H7 (cell line): ENCODE measurements at regions not wholly inside any gene's neighbourhood (a gene's known extent, or its start where the extent isn't known, plus 50 kb on each side); places are given as distances from the start of the nearest gene placed in this dataset.
A peak's percentile ranks its signal among the peaks of the same experiment; 100 is the strongest.
"Not testable (repeated sequence)": the region's sequence is repeated elsewhere in the genome, so short reads cannot be mapped to it uniquely, and the experiment has no call there.

Experiments
- DNase-seq: peaks from one replicate; pipeline ENCODE4 v3.0.0; 2012
- H3K27me3 ChIP-seq: 2 replicates; pipeline ENCODE4 v1.6.0; 2011; ENCODE audit warnings: mild to moderate bottlenecking, low read length; ENCODE audit not compliant: control insufficient read depth, insufficient read depth
- H3K36me3 ChIP-seq: replicated peaks from 2 replicates; pipeline ENCODE4 v1.5.1; 2011; ENCODE audit warnings: low read length; ENCODE audit not compliant: control insufficient read depth, insufficient read depth
- H3K4me3 ChIP-seq: 2 replicates; pipeline ENCODE4 v1.5.1; 2011; ENCODE audit warnings: low read depth, mild to moderate bottlenecking, control low read depth, low read length, moderate library complexity; ENCODE audit not compliant: insufficient read depth

DNA sequence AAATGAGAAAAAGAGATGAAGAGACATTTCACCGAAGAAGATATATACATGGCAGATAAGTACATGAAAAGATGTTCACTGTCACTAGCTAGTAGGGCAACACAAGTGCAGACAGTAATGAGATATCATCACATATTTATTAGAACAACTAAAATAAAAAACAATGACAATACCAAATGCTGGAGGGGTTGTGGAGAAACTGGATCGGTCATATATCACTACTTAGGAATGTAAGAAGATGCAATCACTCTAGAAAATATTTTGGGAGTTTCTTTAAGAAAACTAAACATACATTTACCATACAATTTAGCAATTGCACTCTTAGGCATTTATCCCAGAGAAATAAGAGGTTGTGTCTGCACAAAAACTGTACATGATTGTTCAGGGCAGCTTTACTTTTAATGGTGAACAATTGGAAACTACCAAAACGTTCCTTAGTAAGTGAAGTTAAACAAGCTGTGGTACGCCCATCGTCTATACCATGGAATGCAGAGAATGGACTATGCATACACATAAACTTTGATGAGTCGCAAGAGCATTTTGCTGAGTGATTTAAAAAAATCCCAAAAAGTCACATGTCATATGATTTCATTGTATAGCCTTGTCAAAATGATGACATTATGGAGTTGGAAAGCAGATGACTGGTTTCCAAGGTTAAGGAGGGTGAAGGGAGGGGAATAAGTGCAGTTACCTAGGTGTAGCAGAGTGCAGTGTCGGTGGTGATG is 149.0 kb upstream of the UBE3A start:
- DNase-seq, result no peak
- Histone ChIP-seq H3K27me3 (no peaks in the 10 kb centered on the region), H3K36me3 (no peaks in the 10 kb centered on the region), H3K4me3 (no peak overlapping the region)

DNA sequence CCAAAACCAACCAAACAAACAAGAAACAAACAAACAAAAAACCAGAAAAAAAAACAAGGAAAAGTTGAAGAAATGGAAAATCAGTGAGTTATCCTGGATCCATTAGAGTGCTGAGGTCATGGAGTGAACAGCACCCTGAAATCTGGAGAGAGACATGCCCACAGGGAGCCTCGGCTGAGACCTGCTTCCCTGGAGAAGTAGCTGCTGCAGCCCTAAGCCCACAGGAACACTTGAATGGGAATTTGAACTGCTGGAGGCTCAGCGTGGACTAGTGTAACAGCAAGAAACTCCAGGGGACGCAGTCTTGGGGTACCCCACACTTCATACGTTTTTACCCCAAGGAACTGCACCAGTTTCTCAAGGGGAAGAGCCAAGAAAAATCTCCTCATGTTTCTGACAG is 144.1 kb upstream of the UBE3A start:
- no peak for DNase-seq
- H3K27me3 ChIP-seq, result no peaks in the 10 kb centered on the region
- no peaks in the 10 kb centered on the region for H3K36me3 ChIP-seq
- no peak overlapping the region for H3K4me3 ChIP-seq

DNA sequence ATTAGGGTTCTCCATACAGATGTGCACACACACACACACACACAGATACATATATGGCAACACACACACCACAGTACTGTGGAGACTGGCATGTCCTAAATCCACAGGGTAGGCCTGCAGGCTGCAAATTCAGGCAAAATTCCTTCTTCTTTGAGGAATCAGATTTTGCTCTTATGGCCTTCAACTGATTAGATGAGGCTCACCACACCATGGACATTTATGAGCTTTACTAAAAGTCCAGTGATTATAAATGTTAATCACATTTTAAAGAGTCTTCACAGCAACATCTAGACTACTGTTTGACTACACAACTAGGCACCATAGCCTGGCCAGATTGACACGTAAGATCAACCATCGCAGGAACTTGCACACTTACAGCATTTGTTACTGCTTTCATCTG is 140.3 kb upstream of the UBE3A start:
- no peak for DNase-seq
- no peaks in the 10 kb centered on the region for H3K27me3 ChIP-seq
- no peaks in the 10 kb centered on the region for H3K36me3 ChIP-seq
- H3K4me3 ChIP-seq, result no peak overlapping the region

DNA sequence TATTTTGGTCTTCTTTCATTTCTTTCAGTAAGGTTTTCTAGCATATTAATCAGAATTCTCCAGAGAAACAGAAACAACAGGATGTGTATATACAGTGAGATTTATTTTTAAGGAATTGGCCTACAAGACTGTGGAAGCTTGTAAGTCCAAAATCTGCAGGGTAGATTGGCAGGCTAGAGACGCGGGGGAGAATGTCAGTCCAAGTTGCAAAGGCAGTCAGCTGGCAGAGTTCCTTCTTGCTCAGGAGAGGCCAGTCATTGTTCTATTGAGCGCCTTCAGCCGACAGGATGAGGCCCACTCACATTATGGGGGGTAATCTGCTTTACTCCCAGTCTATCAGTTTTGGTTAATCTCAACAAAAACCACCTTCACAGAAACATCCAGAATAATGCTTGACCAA is 133.4 kb upstream of the UBE3A start:
- DNase-seq, result no peak
- no peaks in the 10 kb centered on the region for H3K36me3 ChIP-seq
- no peaks in the 10 kb centered on the region for H3K27me3 ChIP-seq
- no peak overlapping the region for H3K4me3 ChIP-seq

- no peak overlapping the region for H3K4me3 ChIP-seq
- no peaks in the 10 kb centered on the region for H3K27me3 ChIP-seq
- DNase-seq, result no peak
- no peaks in the 10 kb centered on the region for H3K36me3 ChIP-seq
Measured at GRCh38 chr15:25568751-25569150, 129.9 kb upstream of the UBE3A start.

DNA sequence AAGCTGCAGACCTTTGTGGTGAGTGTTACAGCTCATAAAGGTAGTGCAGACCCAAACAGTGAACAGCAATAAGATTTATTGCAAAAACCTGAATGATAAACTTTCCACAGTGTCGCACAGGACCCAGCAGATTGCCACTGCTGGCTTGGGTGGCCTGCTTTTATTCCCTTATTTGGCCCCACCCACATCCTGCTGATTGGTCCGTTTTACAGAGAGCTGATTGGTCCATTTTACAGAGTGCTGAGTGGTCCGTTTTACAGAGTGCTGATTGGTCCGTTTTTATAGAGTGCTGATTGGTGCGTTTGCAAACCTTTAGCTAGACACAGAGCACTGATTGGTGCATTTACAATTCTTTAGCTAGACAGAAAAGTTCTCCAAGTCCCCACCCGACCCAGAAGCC is 127.7 kb upstream of the UBE3A start:
- not testable (repeated sequence) for H3K36me3 ChIP-seq, DNase-seq, H3K4me3 ChIP-seq, H3K27me3 ChIP-seq

DNA sequence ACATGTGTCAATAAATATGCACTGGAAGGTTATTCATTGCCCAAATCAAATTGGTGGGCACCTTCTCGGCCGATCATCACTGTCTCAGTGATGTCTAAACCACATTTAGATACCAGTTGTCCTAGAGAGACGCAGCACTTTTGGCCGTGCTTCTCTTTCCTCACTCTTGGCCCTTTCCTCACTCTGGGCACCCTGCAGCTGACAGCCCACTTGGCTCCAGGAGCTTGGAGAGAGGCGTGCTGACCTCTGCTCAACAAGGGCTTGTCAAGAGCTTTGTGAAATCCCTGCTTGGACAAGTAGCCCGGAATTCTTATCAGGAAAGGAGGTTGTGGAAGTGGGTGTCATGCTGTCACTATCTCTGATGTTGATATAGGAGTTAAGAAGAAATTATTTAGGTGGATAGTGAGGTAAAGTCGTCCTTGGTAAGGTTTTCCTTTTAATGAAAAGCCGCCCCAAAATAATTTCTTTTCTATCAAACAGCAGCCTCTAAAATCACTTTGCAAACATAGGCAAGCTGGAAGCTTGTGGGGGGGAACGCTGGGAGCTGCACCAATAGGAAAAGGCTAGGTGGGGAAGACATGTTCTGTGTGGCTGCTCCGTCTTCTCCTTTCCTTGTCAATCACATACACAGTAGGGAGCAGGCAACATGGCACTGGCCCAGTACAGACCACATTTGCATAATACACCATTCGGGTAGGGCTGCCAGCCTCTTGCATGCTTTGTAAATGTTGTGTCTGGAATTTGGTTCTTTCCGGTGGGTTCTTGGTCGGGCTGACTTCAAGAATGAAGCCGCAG is 126.8 kb upstream of the UBE3A start:
- no peaks in the 10 kb centered on the region for H3K27me3 ChIP-seq
- H3K4me3 ChIP-seq, result no peak overlapping the region
- H3K36me3 ChIP-seq, result no peaks in the 10 kb centered on the region
- DNase-seq, result no peak

DNA sequence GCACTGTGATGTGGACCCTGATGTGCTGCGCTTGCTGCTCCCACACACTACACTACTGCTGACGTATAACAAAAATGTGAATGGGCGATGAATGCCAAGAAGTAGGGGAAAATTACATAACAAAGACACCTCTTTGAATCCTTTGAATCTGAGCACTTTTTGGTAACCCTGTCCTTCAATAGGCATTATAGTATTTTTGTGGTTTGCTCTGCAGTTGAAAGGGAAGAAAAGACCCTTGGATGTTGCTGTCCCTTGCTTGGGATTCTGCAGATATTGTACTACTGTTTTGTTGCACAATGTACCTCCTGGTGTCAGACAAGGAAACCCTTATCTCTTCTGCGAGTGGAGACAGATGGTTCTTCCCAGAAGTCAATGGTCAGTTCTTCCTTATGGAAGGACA is 124.8 kb upstream of the UBE3A start:
- no peaks in the 10 kb centered on the region for H3K27me3 ChIP-seq
- H3K4me3 ChIP-seq, result no peak overlapping the region
- no peaks in the 10 kb centered on the region for H3K36me3 ChIP-seq
- no peak for DNase-seq

GRCh38 chr15:25557926-25558325 is 119.1 kb upstream of the UBE3A start:
- Histone ChIP-seq H3K4me3 (no peak overlapping the region), H3K36me3 (no peaks in the 10 kb centered on the region), H3K27me3 (no peaks in the 10 kb centered on the region)
- DNase-seq, result no peak

DNA sequence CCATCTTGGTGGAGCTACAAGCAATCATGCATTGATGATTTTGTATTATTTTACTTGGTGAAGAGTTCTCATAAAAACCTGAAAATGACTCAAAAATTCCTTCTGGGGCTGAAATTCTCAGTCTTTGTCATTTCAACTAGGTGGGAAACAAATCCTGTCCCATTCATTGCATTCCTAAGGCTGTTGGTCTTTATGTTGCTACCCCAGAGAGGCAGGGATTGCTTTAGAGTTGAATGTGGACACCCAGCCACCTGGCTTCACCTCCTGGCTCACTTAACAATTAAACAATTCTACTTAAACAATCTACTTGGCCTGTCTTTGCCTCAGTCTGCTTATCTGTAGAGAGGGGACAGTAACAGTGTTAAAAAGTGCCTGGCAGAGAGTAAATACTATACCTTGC is 117.3 kb upstream of the UBE3A start:
- no peaks in the 10 kb centered on the region for H3K36me3 ChIP-seq
- no peak overlapping the region for H3K4me3 ChIP-seq
- peak; percentile 42 for DNase-seq
- H3K27me3 ChIP-seq, result no peaks in the 10 kb centered on the region

DNA sequence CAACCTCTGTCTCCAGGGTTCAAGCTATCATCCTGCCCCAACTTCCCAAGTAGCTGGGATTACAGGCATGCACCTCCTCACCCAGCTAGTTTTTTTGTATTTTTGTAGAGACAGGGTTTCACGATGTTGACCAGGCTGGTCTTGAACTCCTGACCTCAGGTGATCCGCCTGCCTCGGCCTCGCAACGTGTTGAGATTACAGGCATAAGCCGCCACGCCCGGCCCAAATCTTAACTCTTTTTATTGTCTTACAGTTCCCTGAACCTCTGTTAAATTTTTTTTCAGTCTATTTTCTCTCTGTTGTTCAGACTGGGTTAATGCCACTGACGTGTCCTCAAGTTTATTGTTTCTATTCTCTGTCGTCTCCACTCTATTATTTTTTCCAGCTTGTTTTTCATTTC is 115.8 kb upstream of the UBE3A start:
- H3K27me3 ChIP-seq, result no peaks in the 10 kb centered on the region
- H3K36me3 ChIP-seq, result no peaks in the 10 kb centered on the region
- no peak for DNase-seq
- H3K4me3 ChIP-seq, result no peak overlapping the region

- no peak overlapping the region for H3K4me3 ChIP-seq
- no peaks in the 10 kb centered on the region for H3K27me3 ChIP-seq
- DNase-seq, result no peak
- no peaks in the 10 kb centered on the region for H3K36me3 ChIP-seq
Measured at GRCh38 chr15:25548600-25548999, 109.8 kb upstream of the UBE3A start.

DNA sequence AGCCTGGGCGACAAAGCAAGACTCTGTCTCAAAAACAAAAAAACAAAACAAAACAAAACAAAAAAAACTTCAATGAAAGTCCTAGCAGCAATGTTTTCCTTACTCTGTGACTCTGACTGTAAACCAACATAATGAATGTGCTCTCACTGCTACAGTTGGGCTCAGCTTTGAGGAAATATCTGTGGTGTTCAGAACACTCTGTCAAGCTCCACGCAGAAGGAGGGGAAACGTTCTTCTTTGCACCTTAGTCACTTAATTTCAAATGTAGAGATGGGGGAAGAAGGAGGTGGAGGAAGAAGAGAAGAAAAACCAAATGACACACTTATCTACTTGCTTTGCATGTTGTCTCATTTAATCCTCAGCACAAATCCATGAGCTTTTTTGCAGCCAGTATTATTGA is 107.1 kb upstream of the UBE3A start:
- Histone ChIP-seq H3K27me3 (no peaks in the 10 kb centered on the region), H3K4me3 (no peak overlapping the region), H3K36me3 (no peaks in the 10 kb centered on the region)
- no peak for DNase-seq

GRCh38 chr15:25545017-25545416 is 106.2 kb upstream of the UBE3A start:
- DNase-seq, result no peak
- H3K27me3 ChIP-seq, result no peaks in the 10 kb centered on the region
- no peaks in the 10 kb centered on the region for H3K36me3 ChIP-seq
- H3K4me3 ChIP-seq, result no peak overlapping the region

DNA sequence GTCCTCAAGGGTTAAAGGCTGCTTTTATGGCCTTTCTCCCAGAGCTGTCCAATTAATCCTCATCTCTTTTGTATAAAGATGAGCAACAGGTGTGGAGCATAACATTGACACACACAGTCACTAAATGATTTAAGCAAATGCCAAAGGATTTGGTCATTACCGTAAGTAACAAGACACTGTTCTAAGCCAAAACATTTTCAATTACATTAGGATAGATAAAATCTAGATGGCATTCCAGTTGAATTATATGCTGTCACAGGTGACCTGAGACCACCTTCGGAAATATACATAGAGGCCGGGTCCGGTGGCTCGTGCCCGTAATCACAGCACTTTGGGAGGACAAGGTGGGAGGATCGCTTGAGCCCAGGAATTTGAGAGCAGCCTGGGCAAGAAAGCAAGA is 105.3 kb upstream of the UBE3A start:
- DNase-seq, result no peak
- no peaks in the 10 kb centered on the region for H3K36me3 ChIP-seq
- H3K27me3 ChIP-seq, result no peaks in the 10 kb centered on the region
- no peak overlapping the region for H3K4me3 ChIP-seq
